GM12878 (cell line): ENCODE measurements at regions not wholly inside any gene's neighbourhood (a gene's known extent, or its start where the extent isn't known, plus 50 kb on each side); places are given as distances from the start of the nearest gene placed in this dataset.

Experiments
- ATAC-seq: fragments of 200-7000 bp; cut with Tn5 transposase; 3 replicates; pipeline ENCODE4 v1.9.1; 2020; ENCODE audit warnings: mild to moderate bottlenecking, moderate library complexity
- BruUV-seq: library from RNA; stranded (reverse); fragments of 400-500 nt; replicated peaks from 2 replicates; lab custom pipeline; 2021; lab: Mats Ljungman, UMichigan
- CTCF ChIA-PET: fragments of 300-600 bp; sonication (Branson Sonifier 250); formaldehyde crosslinking; extraction: SDS; loops from one replicate; lab custom pipeline; 2021; ENCODE audit warnings: inconsistent platforms; lab: Yijun Ruan, JAX
- POLR2A ChIA-PET: fragments of 350-600 bp; formaldehyde crosslinking; extraction: SDS; loops from one replicate; lab custom pipeline; 2021; ENCODE audit warnings: inconsistent platforms; lab: Charles Lee
- RAD21 ChIA-PET: fragments of 300-600 bp; sonication (Branson Sonifier 250); formaldehyde crosslinking; loops from one replicate; lab custom pipeline; 2023; ENCODE audit warnings: antibody characterized with exemption; ENCODE audit not compliant: unreplicated experiment; lab: Charles Lee
- SMC1A ChIA-PET: fragments of 300-600 bp; sonication (Branson Sonifier 250); formaldehyde crosslinking; loops from one replicate; lab custom pipeline; 2023; ENCODE audit not compliant: unreplicated experiment, uncharacterized antibody; lab: Charles Lee
- DNase-seq: peaks from one replicate; pipeline ENCODE4 v3.0.0-alpha.2; 2011; ENCODE audit warnings: low read depth, low spot score
- FAIRE-seq: peaks from 3 replicates; lab custom pipeline; 2011; peaks lifted over from hg19 to GRCh38; lab: Jason Lieb, UNC
- H2AFZ ChIP-seq: 2 replicates; pipeline ENCODE4 v1.6.0; 2011; ENCODE audit warnings: low read depth, low read length, control low read depth; ENCODE audit not compliant: control insufficient read depth
- H3K27ac ChIP-seq: 2 replicates; pipeline ENCODE4 v1.5.1; 2011; ENCODE audit warnings: control low read depth; ENCODE audit not compliant: control insufficient read depth, insufficient read depth
- H3K27me3 ChIP-seq, 2 experiments: replicated peaks in 1 of 2; 2 replicates each; pipeline versions ENCODE4 v1.6.0 to v1.6.1; 2011; ENCODE audit warnings: low read length in 1 of 2; ENCODE audit not compliant: control insufficient read depth in 2 of 2, insufficient read depth in 2 of 2
- H3K36me3 ChIP-seq, 2 experiments: 2 replicates each; pipeline ENCODE4 v1.5.1; 2011; ENCODE audit warnings: low read length in 1 of 2; ENCODE audit not compliant: control insufficient read depth in 2 of 2, insufficient read depth in 2 of 2
- H3K4me1 ChIP-seq: 2 replicates; pipeline ENCODE4 v1.6.1; 2011; ENCODE audit warnings: mild to moderate bottlenecking, low read length, moderate library complexity, mixed read lengths; ENCODE audit not compliant: control insufficient read depth, insufficient read depth
- H3K4me2 ChIP-seq: 2 replicates; pipeline ENCODE4 v1.6.0; 2011; ENCODE audit warnings: control low read depth; ENCODE audit not compliant: control insufficient read depth, insufficient read depth
- H3K4me3 ChIP-seq: fragments of 200-600 bp; sonication (generic); 2 replicates; pipeline ENCODE4 v1.5.1; 2016
- H3K79me2 ChIP-seq: 2 replicates; pipeline ENCODE4 v1.6.0; 2011; ENCODE audit warnings: low read length; ENCODE audit not compliant: control insufficient read depth, insufficient read depth
- H3K9ac ChIP-seq: 2 replicates; pipeline ENCODE4 v1.8.0; 2011; ENCODE audit warnings: low read length, control low read depth, mixed read lengths; ENCODE audit not compliant: control insufficient read depth, insufficient read depth
- H3K9me3 ChIP-seq: replicated peaks from 3 replicates; pipeline ENCODE4 v1.5.1; 2011; ENCODE audit warnings: mild to moderate bottlenecking, low read length; ENCODE audit not compliant: control insufficient read depth, insufficient read depth
- H4K20me1 ChIP-seq: 2 replicates; pipeline ENCODE4 v1.6.0; 2011; ENCODE audit not compliant: control insufficient read depth, insufficient read depth
- CBX3 ChIP-seq: fragments of 200-600 bp; sonication (generic); IDR thresholded peaks from 2 replicates; pipeline ENCODE4 v1.6.1; 2016; ENCODE audit warnings: low read depth, borderline replicate concordance
- IKZF2 ChIP-seq, 2 experiments: fragments of 450-650 bp; IDR thresholded peaks; 2 replicates each; pipeline ENCODE4 v1.6.1; 2017; ENCODE audit warnings: mild to moderate bottlenecking in 2 of 2, moderate library complexity in 2 of 2
- JUNB ChIP-seq: IDR thresholded peaks from 2 replicates; pipeline ENCODE4 v1.6.1; 2016; ENCODE audit warnings: antibody characterized with exemption, mild to moderate bottlenecking
- MLLT1 ChIP-seq: fragments of 450-650 bp; IDR thresholded peaks from 2 replicates; pipeline ENCODE4 v1.6.1; 2016; ENCODE audit warnings: mild to moderate bottlenecking
- RUNX3 ChIP-seq: IDR thresholded peaks from 2 replicates; pipeline ENCODE4 v1.6.1; 2012; ENCODE audit warnings: low read length, inconsistent platforms
- ZNF207 ChIP-seq: fragments of 450-650 bp; IDR thresholded peaks from 2 replicates; pipeline ENCODE4 v1.6.1; 2014; ENCODE audit warnings: antibody characterized with exemption, mild to moderate bottlenecking, borderline replicate concordance
- ZNF274 ChIP-seq: IDR thresholded peaks from one replicate; pipeline ENCODE4 v1.8.0; 2011; ENCODE audit not compliant: insufficient read length, insufficient read depth
- ZNF384 ChIP-seq: IDR thresholded peaks from 2 replicates; pipeline ENCODE4 v1.6.1; 2012; ENCODE audit warnings: low read depth, mild to moderate bottlenecking, low read length, improper control_type of control experiment, borderline replicate concordance
- WGBS: methylation state at CpG from one replicate; pipeline ENCODE4 v1.1.6; 2016; ENCODE audit warnings: low lambda C conversion rate; ENCODE audit not compliant: insufficient replicate concordance, insufficient coverage; ENCODE audit errors: missing lambda C conversion rate; 5-methylcytosine and 5-hydroxymethylcytosine counted together
- in situ Hi-C: fragments of 300-500 bp; cut with MboI; formaldehyde crosslinking; loops from 9 replicates; pipeline ENCODE4 v1.14.3; 2018; ENCODE audit warnings: mixed read lengths
- intact Hi-C: fragments of 100-400 bp; cut with micrococcal nuclease; formaldehyde crosslinking; loops from one replicate; pipeline ENCODE4 v1.14.2; 2022; ENCODE audit not compliant: unreplicated experiment
- TF ChIP-seq, protein P1 (sequence below): IDR thresholded peaks from 2 replicates; pipeline ENCODE4 v1.6.1; 2011; ENCODE audit warnings: low read depth, low read length, improper control_type of control experiment, borderline replicate concordance
- TF ChIP-seq, protein P2 (sequence below): IDR thresholded peaks from 2 replicates; pipeline ENCODE4 v1.6.1; 2011; ENCODE audit warnings: mild to moderate bottlenecking, low read depth, low read length, moderate library complexity; ENCODE audit not compliant: insufficient replicate concordance

- POLR2A ChIA-PET: no interaction called here
Observed at GRCh38 chr6:159329081-159329480, 159.9 kb downstream of the FNDC1 start.

More at GRCh38 chr6:159329081-159329480, 159.9 kb downstream of the FNDC1 start:
- Histone ChIP-seq H3K79me2 (no peaks in the 10 kb centered on the region), H2AFZ (no peak overlapping the region), H3K36me3 (no peaks in the 10 kb centered on the region), H4K20me1 (no peaks in the 10 kb centered on the region), H3K27ac (no peak overlapping the region), H3K27me3 (no peaks in the 10 kb centered on the region; a peak in 1 of 4 replicates), H3K9me3 (no peaks in the 10 kb centered on the region), H3K4me1 (no peaks in the 10 kb centered on the region), H3K4me3 (no peak overlapping the region), H3K9ac (no peak overlapping the region), H3K4me2 (no peak overlapping the region)
- in situ Hi-C loops (no loop called here), intact Hi-C loops (no loop called here)
- FAIRE-seq: no peak
- no peak for ATAC-seq
- ChIA-PET SMC1A (no interaction called here), CTCF (interaction anchor here (0.9 kb wide), 1 partner anchor 76 kb away, joined by 3 read pairs; no protein-coding TSS in a partner anchor), RAD21 (no interaction called here)
- no TSS peak for BruUV-seq
- 3% methylated on average over 2 of the region's 4 CpGs for WGBS
- TF ChIP-seq, protein P1, sequence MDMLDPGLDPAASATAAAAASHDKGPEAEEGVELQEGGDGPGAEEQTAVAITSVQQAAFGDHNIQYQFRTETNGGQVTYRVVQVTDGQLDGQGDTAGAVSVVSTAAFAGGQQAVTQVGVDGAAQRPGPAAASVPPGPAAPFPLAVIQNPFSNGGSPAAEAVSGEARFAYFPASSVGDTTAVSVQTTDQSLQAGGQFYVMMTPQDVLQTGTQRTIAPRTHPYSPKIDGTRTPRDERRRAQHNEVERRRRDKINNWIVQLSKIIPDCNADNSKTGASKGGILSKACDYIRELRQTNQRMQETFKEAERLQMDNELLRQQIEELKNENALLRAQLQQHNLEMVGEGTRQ: no peak
- TF ChIP-seq, protein P2, sequence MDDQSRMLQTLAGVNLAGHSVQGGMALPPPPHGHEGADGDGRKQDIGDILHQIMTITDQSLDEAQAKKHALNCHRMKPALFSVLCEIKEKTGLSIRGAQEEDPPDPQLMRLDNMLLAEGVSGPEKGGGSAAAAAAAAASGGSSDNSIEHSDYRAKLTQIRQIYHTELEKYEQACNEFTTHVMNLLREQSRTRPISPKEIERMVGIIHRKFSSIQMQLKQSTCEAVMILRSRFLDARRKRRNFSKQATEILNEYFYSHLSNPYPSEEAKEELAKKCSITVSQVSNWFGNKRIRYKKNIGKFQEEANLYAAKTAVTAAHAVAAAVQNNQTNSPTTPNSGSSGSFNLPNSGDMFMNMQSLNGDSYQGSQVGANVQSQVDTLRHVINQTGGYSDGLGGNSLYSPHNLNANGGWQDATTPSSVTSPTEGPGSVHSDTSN: no peak
- no peak for TF ChIP-seq ZNF274
- no peak for TF ChIP-seq CBX3
- no peak for TF ChIP-seq IKZF2 (IDR thresholded peaks at IDR 0.05)
- TF ChIP-seq ZNF384: no peak
- no peak for TF ChIP-seq MLLT1
- TF ChIP-seq ZNF207: no peak
- TF ChIP-seq JUNB: no peak
- no peak for TF ChIP-seq RUNX3
- no peak for DNase-seq
